HepG2 (cell line): ENCODE measurements at regions not wholly inside any gene's neighbourhood (a gene's known extent, or its start where the extent isn't known, plus 50 kb on each side); places are given as distances from the start of the nearest gene placed in this dataset.

ENCODE experiments used
- CTCF ChIP-seq: sonication (generic); formaldehyde crosslinking; IDR thresholded peaks from 2 replicates; pipeline ENCODE4 v1.5.0; 2020; ENCODE audit warnings: mild to moderate bottlenecking, missing genetic modification reagents, moderate library complexity
- POLR2A ChIP-seq, 2 experiments: IDR thresholded peaks; 2 replicates each; pipeline ENCODE4 v1.6.1; 2011; ENCODE audit warnings: low read depth in 2 of 2, low read length in 2 of 2, mild to moderate bottlenecking in 1 of 2, moderate library complexity in 1 of 2; ENCODE audit not compliant: insufficient read depth in 1 of 2

GRCh38 chr5:17399931-17400330, 98.1 kb upstream of the TAF11L2 start:
- no peak for TF ChIP-seq CTCF (CRISPR knock-in tag)
- TF ChIP-seq POLR2A (IDR thresholded peaks at IDR 0.05; ENCODE audit: insufficient read depth in 1 of 2, low read depth in 2 of 2, low read length in 2 of 2): no peak
